ENCODE measurements at regions not wholly inside any gene's neighbourhood (a gene's known extent, or its start where the extent isn't known, plus 50 kb on each side); places are given as distances from the start of the nearest gene placed in this dataset.

DNA sequence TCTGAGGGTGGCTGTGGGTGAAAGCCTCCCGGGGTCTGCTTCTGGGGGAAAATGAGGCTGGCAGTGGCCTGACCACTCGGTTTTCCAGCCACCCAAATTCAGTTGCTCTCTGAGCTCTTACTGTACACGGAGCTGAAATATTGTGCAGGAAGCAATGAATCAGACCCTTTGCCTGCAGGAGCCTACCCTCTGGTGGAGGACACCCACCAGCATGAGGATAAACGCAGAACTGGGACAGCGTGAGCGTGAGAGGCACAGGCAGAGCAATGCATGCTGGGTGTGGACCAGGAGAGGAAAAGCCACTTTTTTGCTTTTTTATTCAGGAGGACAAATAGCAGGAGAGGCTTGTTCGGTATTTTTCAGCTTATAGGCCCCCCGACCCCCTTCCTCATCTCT is 298.0 kb downstream of the QKI start:
- Mint-ChIP-seq H3K4me3 (ENCODE audit: unreplicated experiment) (no peak overlapping the region), H3K9me3 (ENCODE audit: low read depth) (no peaks in the 10 kb centered on the region), H3K27me3 (ENCODE audit: low read depth) (no peaks in the 10 kb centered on the region), H3K27ac (ENCODE audit: unreplicated experiment) (no peak overlapping the region), H3K36me3 (ENCODE audit: low read depth) (no peaks in the 10 kb centered on the region), H3K4me1 (ENCODE audit: low read depth) (peaks cover 11% of the 10 kb centered on the region)
- no peak for TF ChIP-seq CTCF (IDR thresholded peaks at IDR 0.05)
- DNase-seq (ENCODE audit: low spot score): no peak

- peak; percentile 13 for TF ChIP-seq CTCF (IDR thresholded peaks at IDR 0.05)
- Mint-ChIP-seq H3K9me3 (ENCODE audit: low read depth) (no peaks in the 10 kb centered on the region), H3K27me3 (ENCODE audit: low read depth) (no peaks in the 10 kb centered on the region), H3K27ac (ENCODE audit: unreplicated experiment) (no peak overlapping the region), H3K4me3 (ENCODE audit: unreplicated experiment) (no peak overlapping the region), H3K4me1 (ENCODE audit: low read depth) (peaks cover 13% of the 10 kb centered on the region), H3K36me3 (ENCODE audit: low read depth) (no peaks in the 10 kb centered on the region)
- DNase-seq (ENCODE audit: low spot score): no peak
These were observed 297.4 kb downstream of the QKI start for GRCh38 chr6:163711615-163712565.

GRCh38 chr6:163710532-163711470 is 296.3 kb downstream of the QKI start:
- H3K36me3 Mint-ChIP-seq (ENCODE audit: low read depth): no peaks in the 10 kb centered on the region
- no peak for TF ChIP-seq CTCF (IDR thresholded peaks at IDR 0.05)
- no peak overlapping the region for H3K27ac Mint-ChIP-seq (ENCODE audit: unreplicated experiment)
- no peak overlapping the region for H3K4me3 Mint-ChIP-seq (ENCODE audit: unreplicated experiment)
- H3K9me3 Mint-ChIP-seq (ENCODE audit: low read depth): no peaks in the 10 kb centered on the region
- peaks cover 13% of the 10 kb centered on the region for H3K4me1 Mint-ChIP-seq (ENCODE audit: low read depth)
- H3K27me3 Mint-ChIP-seq (ENCODE audit: low read depth): no peaks in the 10 kb centered on the region
- DNase-seq (ENCODE audit: low spot score): no peak

- H3K4me1 Mint-ChIP-seq (ENCODE audit: low read depth): peaks cover 13% of the 10 kb centered on the region
- no peak overlapping the region for H3K27ac Mint-ChIP-seq (ENCODE audit: unreplicated experiment)
- H3K27me3 Mint-ChIP-seq (ENCODE audit: low read depth): no peaks in the 10 kb centered on the region
- DNase-seq (ENCODE audit: low spot score): no peak
- H3K4me3 Mint-ChIP-seq (ENCODE audit: unreplicated experiment): no peak overlapping the region
- no peak for TF ChIP-seq CTCF (IDR thresholded peaks at IDR 0.05)
- no peaks in the 10 kb centered on the region for H3K9me3 Mint-ChIP-seq (ENCODE audit: low read depth)
- no peaks in the 10 kb centered on the region for H3K36me3 Mint-ChIP-seq (ENCODE audit: low read depth)
These were observed 295.2 kb downstream of the QKI start for GRCh38 chr6:163709693-163710092.

DNA sequence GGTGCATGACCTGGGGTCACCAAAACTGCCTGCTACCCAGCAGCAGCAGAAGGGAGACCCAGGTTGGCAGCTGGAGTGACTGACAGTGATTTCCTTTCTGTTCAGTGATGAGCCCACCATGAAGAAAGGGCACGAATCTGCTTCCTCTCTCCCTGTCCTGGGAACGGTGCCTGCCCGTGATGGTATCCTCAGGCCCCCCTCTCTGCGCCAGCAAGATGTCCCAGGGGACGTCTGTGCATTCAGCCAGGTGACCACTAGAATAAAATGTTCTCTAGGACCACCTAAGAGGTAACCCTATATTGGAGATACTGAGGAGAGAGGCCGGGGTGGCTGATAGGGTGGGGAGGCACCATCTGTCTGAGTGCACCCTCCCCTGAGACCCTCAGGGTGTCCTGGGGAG is 294.7 kb downstream of the QKI start:
- Mint-ChIP-seq H3K27me3 (ENCODE audit: low read depth) (no peaks in the 10 kb centered on the region), H3K36me3 (ENCODE audit: low read depth) (no peaks in the 10 kb centered on the region), H3K9me3 (ENCODE audit: low read depth) (no peaks in the 10 kb centered on the region), H3K4me3 (ENCODE audit: unreplicated experiment) (no peak overlapping the region), H3K27ac (ENCODE audit: unreplicated experiment) (no peak overlapping the region), H3K4me1 (ENCODE audit: low read depth) (peaks cover 13% of the 10 kb centered on the region)
- no peak for DNase-seq (ENCODE audit: low spot score)
- no peak for TF ChIP-seq CTCF (IDR thresholded peaks at IDR 0.05)
